ENCODE measurements at regions not wholly inside any gene's neighbourhood (a gene's known extent, or its start where the extent isn't known, plus 50 kb on each side); places are given as distances from the start of the nearest gene placed in this dataset.

DNA sequence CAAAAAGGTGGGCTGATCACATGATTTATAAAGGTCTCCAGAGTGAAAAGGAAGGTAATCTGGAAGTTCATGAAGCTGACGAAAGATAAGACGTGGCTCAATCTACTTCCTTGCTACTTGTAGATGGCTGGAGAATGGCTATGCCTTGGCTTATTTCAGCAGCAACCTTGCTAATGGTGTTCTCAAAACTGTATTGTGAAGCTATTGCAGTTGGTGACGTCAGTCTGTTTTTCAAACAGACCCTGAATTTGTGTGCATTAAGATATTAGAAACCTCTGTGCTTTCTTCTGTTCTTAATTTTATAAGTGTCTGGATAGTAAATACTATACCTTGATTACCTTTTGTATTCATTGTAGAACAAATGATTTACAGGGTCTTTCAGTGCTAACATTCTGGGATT lies 58.3 kb upstream of the C11orf87 start:
- TF ChIP-seq, protein P1, sequence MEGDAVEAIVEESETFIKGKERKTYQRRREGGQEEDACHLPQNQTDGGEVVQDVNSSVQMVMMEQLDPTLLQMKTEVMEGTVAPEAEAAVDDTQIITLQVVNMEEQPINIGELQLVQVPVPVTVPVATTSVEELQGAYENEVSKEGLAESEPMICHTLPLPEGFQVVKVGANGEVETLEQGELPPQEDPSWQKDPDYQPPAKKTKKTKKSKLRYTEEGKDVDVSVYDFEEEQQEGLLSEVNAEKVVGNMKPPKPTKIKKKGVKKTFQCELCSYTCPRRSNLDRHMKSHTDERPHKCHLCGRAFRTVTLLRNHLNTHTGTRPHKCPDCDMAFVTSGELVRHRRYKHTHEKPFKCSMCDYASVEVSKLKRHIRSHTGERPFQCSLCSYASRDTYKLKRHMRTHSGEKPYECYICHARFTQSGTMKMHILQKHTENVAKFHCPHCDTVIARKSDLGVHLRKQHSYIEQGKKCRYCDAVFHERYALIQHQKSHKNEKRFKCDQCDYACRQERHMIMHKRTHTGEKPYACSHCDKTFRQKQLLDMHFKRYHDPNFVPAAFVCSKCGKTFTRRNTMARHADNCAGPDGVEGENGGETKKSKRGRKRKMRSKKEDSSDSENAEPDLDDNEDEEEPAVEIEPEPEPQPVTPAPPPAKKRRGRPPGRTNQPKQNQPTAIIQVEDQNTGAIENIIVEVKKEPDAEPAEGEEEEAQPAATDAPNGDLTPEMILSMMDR (conservative IDR thresholded peaks at IDR 0.05; ENCODE audit: low read length): no peak
- TF ChIP-seq EZH2phosphoT487 (IDR thresholded peaks at IDR 0.05; ENCODE audit: borderline replicate concordance): no peak
